WTC11 (cell line): ENCODE measurements at regions not wholly inside any gene's neighbourhood (a gene's known extent, or its start where the extent isn't known, plus 50 kb on each side); places are given as distances from the start of the nearest gene placed in this dataset.
A peak's percentile ranks its signal among the peaks of the same experiment; 100 is the strongest.

Source experiments
- ATAC-seq: fragments of 200-7000 bp; cut with Tn5 transposase; 2 replicates; pipeline ENCODE4 v1.10.0; 2021; ENCODE audit warnings: mild to moderate bottlenecking, moderate library complexity
- CTCF ChIA-PET: fragments of 300-600 bp; sonication (Branson Sonifier 250); formaldehyde crosslinking; loops from one replicate; lab custom pipeline; 2021; ENCODE audit warnings: antibody characterized with exemption; lab: Charles Lee
- POLR2A ChIA-PET: fragments of 350-600 bp; sonication (Branson Sonifier 250); formaldehyde crosslinking; loops from one replicate; lab custom pipeline; 2021; ENCODE audit warnings: antibody characterized with exemption; lab: Charles Lee
- DNase-seq: peaks from one replicate; pipeline ENCODE4 v3.0.0; 2021; ENCODE audit warnings: low spot score
- H3K27ac Mint-ChIP-seq: 2 replicates; pipeline ENCODE4 v1.8.0; 2021; ENCODE audit warnings: mixed read lengths
- H3K27me3 Mint-ChIP-seq: 2 replicates; pipeline ENCODE4 v1.8.0; 2021; ENCODE audit warnings: low read depth, mild to moderate bottlenecking, moderate library complexity, mixed read lengths
- H3K36me3 Mint-ChIP-seq: 2 replicates; pipeline ENCODE4 v1.8.0; 2021; ENCODE audit warnings: mixed read lengths
- H3K4me1 Mint-ChIP-seq: 2 replicates; pipeline ENCODE4 v1.8.0; 2022; ENCODE audit warnings: mixed read lengths
- H3K4me3 Mint-ChIP-seq: 2 replicates; pipeline ENCODE4 v1.8.0; 2021; ENCODE audit warnings: mild to moderate bottlenecking, moderate library complexity, mixed read lengths
- H3K9me3 Mint-ChIP-seq: 2 replicates; pipeline ENCODE4 v1.8.0; 2021; ENCODE audit warnings: mixed read lengths
- FOXP4 ChIP-seq: sonication (generic); formaldehyde crosslinking; IDR thresholded peaks from 2 replicates; pipeline ENCODE4 v1.8.0; 2022; ENCODE audit warnings: mild to moderate bottlenecking, missing genetic modification reagents
- MYBL2 ChIP-seq: sonication (generic); formaldehyde crosslinking; IDR thresholded peaks from 2 replicates; pipeline ENCODE4 v1.8.1; 2023; ENCODE audit warnings: mild to moderate bottlenecking, moderate library complexity, missing genetic modification reagents
- PRDM15 ChIP-seq: sonication (generic); formaldehyde crosslinking; IDR thresholded peaks from 2 replicates; pipeline ENCODE4 v1.8.0; 2022; ENCODE audit warnings: missing genetic modification reagents
- ZNF121 ChIP-seq: sonication (generic); formaldehyde crosslinking; IDR thresholded peaks from 2 replicates; pipeline ENCODE4 v1.8.0; 2023; ENCODE audit warnings: missing genetic modification reagents
- ZNF281 ChIP-seq: sonication (generic); formaldehyde crosslinking; IDR thresholded peaks from 2 replicates; pipeline ENCODE4 v1.8.0; 2023; ENCODE audit warnings: mild to moderate bottlenecking, missing genetic modification reagents
- TF ChIP-seq, protein P1 (sequence below): sonication (generic); formaldehyde crosslinking; IDR thresholded peaks from 2 replicates; pipeline ENCODE4 v1.8.0; 2022; ENCODE audit warnings: mild to moderate bottlenecking, missing genetic modification reagents
- TF ChIP-seq, protein P2 (sequence below): sonication (generic); formaldehyde crosslinking; IDR thresholded peaks from 2 replicates; pipeline ENCODE4 v1.8.1; 2023; ENCODE audit warnings: mild to moderate bottlenecking, missing genetic modification reagents, borderline replicate concordance
- TF ChIP-seq, protein P3 (sequence below): sonication (generic); formaldehyde crosslinking; IDR thresholded peaks from 2 replicates; pipeline ENCODE4 v1.8.0; 2023; ENCODE audit warnings: missing genetic modification reagents

DNA sequence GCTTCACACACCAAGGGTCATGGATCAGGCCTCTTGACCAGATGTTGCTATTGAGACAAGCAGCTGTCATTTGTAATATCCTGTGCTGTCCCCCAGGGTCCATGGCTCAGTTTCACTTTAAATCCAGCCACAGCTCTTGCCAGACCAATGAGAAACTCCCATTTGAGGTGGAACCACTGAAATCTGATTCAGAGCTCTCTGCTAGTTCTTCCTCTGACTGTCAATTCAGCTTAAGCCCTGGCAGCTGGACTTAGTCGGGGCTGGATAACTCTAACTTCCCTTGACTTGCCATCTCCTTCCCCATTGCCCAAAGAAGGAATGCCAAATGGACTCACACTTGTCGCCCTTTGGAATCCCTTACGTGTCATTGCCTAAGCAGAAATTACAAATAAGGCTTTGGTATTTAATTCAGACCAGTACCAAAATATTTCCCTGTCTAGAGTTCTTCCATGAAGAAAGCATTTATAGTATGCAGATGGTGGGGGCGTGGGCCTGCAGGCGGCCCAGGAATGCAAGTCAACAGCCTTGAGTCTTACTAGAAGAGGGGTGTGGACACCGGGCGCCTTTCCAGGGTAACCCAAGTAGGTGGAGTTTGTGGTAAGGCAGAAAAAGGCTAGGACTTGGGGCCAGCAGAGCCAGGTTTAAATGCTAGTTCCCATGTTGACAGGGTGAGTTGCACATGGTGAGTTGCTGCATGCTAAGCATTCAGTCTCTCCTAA is 96.9 kb upstream of the TMPO start:
- peaks cover 29% of the 10 kb centered on the region for H3K4me1 Mint-ChIP-seq
- ChIA-PET CTCF (interaction anchor here (0.6 to 1.9 kb wide), 7 partner anchors 21 to 191 kb away, joined by 3 to 8 read pairs (median 4); no protein-coding TSS in a partner anchor), POLR2A (no interaction called here)
- peak overlapping the region; percentile 82 for H3K27ac Mint-ChIP-seq
- H3K27me3 Mint-ChIP-seq: no peaks in the 10 kb centered on the region
- TF ChIP-seq, protein P1, sequence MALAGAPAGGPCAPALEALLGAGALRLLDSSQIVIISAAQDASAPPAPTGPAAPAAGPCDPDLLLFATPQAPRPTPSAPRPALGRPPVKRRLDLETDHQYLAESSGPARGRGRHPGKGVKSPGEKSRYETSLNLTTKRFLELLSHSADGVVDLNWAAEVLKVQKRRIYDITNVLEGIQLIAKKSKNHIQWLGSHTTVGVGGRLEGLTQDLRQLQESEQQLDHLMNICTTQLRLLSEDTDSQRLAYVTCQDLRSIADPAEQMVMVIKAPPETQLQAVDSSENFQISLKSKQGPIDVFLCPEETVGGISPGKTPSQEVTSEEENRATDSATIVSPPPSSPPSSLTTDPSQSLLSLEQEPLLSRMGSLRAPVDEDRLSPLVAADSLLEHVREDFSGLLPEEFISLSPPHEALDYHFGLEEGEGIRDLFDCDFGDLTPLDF (CRISPR knock-in tag): no peak
- TF ChIP-seq PRDM15: peak; percentile 20; the same call in 1 of the 2 replicates
- TF ChIP-seq FOXP4 (CRISPR knock-in tag): no peak
- no peak for TF ChIP-seq MYBL2
- TF ChIP-seq, protein P2, sequence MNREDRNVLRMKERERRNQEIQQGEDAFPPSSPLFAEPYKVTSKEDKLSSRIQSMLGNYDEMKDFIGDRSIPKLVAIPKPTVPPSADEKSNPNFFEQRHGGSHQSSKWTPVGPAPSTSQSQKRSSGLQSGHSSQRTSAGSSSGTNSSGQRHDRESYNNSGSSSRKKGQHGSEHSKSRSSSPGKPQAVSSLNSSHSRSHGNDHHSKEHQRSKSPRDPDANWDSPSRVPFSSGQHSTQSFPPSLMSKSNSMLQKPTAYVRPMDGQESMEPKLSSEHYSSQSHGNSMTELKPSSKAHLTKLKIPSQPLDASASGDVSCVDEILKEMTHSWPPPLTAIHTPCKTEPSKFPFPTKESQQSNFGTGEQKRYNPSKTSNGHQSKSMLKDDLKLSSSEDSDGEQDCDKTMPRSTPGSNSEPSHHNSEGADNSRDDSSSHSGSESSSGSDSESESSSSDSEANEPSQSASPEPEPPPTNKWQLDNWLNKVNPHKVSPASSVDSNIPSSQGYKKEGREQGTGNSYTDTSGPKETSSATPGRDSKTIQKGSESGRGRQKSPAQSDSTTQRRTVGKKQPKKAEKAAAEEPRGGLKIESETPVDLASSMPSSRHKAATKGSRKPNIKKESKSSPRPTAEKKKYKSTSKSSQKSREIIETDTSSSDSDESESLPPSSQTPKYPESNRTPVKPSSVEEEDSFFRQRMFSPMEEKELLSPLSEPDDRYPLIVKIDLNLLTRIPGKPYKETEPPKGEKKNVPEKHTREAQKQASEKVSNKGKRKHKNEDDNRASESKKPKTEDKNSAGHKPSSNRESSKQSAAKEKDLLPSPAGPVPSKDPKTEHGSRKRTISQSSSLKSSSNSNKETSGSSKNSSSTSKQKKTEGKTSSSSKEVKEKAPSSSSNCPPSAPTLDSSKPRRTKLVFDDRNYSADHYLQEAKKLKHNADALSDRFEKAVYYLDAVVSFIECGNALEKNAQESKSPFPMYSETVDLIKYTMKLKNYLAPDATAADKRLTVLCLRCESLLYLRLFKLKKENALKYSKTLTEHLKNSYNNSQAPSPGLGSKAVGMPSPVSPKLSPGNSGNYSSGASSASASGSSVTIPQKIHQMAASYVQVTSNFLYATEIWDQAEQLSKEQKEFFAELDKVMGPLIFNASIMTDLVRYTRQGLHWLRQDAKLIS (CRISPR knock-in tag): no peak
- TF ChIP-seq, protein P3, sequence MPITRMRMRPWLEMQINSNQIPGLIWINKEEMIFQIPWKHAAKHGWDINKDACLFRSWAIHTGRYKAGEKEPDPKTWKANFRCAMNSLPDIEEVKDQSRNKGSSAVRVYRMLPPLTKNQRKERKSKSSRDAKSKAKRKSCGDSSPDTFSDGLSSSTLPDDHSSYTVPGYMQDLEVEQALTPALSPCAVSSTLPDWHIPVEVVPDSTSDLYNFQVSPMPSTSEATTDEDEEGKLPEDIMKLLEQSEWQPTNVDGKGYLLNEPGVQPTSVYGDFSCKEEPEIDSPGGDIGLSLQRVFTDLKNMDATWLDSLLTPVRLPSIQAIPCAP (CRISPR knock-in tag): no peak
- TF ChIP-seq ZNF121: no peak
- TF ChIP-seq ZNF281: no peak
- ATAC-seq (peak; percentile 72), DNase-seq (peak; percentile 55)
- H3K36me3 Mint-ChIP-seq: no peaks in the 10 kb centered on the region
- H3K9me3 Mint-ChIP-seq: peaks cover 4% of the 10 kb centered on the region
- no peak overlapping the region for H3K4me3 Mint-ChIP-seq
